Ishikawa (cell line): ENCODE measurements at regions not wholly inside any gene's neighbourhood (a gene's known extent, or its start where the extent isn't known, plus 50 kb on each side); places are given as distances from the start of the nearest gene placed in this dataset.

ENCODE experiments used
- CREB1 ChIP-seq: IDR thresholded peaks from 2 replicates; pipeline ENCODE4 v1.6.1; 2012; ENCODE audit warnings: low read depth
- EP300 ChIP-seq: IDR thresholded peaks from 2 replicates; pipeline ENCODE4 v1.6.1; 2012; ENCODE audit warnings: borderline replicate concordance
- FOXM1 ChIP-seq: IDR thresholded peaks from 2 replicates; pipeline ENCODE4 v1.6.1; 2012; ENCODE audit warnings: low read depth, borderline replicate concordance
- MAX ChIP-seq: IDR thresholded peaks from 2 replicates; pipeline ENCODE4 v1.6.1; 2012
- NFIC ChIP-seq: IDR thresholded peaks from 2 replicates; pipeline ENCODE4 v1.6.1; 2012
- RAD21 ChIP-seq: IDR thresholded peaks from 2 replicates; pipeline ENCODE4 v1.6.1; 2012; ENCODE audit warnings: low read depth
- REST ChIP-seq: IDR thresholded peaks from 2 replicates; pipeline ENCODE4 v1.6.1; 2012; ENCODE audit warnings: low read depth, mild to moderate bottlenecking
- TAF1 ChIP-seq: IDR thresholded peaks from 2 replicates; pipeline ENCODE4 v1.6.1; 2012; ENCODE audit warnings: low read depth, mild to moderate bottlenecking
- TEAD4 ChIP-seq: IDR thresholded peaks from 2 replicates; pipeline ENCODE4 v1.6.1; 2012
- USF1 ChIP-seq: IDR thresholded peaks from 2 replicates; pipeline ENCODE4 v1.6.1; 2012
- YY1 ChIP-seq: IDR thresholded peaks from 2 replicates; pipeline ENCODE4 v1.6.1; 2012; ENCODE audit warnings: low read depth
- ZBTB7A ChIP-seq: IDR thresholded peaks from 2 replicates; pipeline ENCODE4 v1.6.1; 2012; ENCODE audit warnings: low read depth

GRCh38 chr1:233435622-233436021 lies 108.1 kb downstream of the MAP3K21 start:
- no peak for TF ChIP-seq TAF1
- TF ChIP-seq REST, result no peak
- no peak for TF ChIP-seq RAD21
- TF ChIP-seq CREB1, result no peak
- no peak for TF ChIP-seq YY1
- no peak for TF ChIP-seq TEAD4
- TF ChIP-seq FOXM1, result no peak
- no peak for TF ChIP-seq USF1
- no peak for TF ChIP-seq NFIC
- no peak for TF ChIP-seq EP300
- no peak for TF ChIP-seq MAX
- TF ChIP-seq ZBTB7A, result no peak
